Endothelial cell of umbilical vein (primary cell): ENCODE measurements at regions not wholly inside any gene's neighbourhood (a gene's known extent, or its start where the extent isn't known, plus 50 kb on each side); places are given as distances from the start of the nearest gene placed in this dataset.

ENCODE experiments used
- BruUV-seq: library from RNA; stranded (reverse); fragments of 400-500 nt; replicated peaks from 2 replicates; lab custom pipeline; 2021; lab: Mats Ljungman, UMichigan
- CTCF ChIA-PET: fragments of 300-600, 350-600 bp; sonication (Branson Sonifier 250); formaldehyde crosslinking; loops from one replicate; lab custom pipeline; 2021; ENCODE audit warnings: antibody characterized with exemption, inconsistent platforms; lab: Charles Lee
- POLR2A ChIA-PET: fragments of 300-600, 350-600 bp; sonication (Branson Sonifier 250); formaldehyde crosslinking; loops from one replicate; lab custom pipeline; 2021; ENCODE audit warnings: antibody characterized with exemption, inconsistent platforms; lab: Charles Lee
- DNase-seq: peaks from one replicate; pipeline ENCODE4 v3.0.0-alpha.2; 2011; ENCODE audit warnings: low read depth, low spot score
- FAIRE-seq: peaks from 2 replicates; lab custom pipeline; 2011; peaks lifted over from hg19 to GRCh38; lab: Jason Lieb, UNC
- H2AFZ ChIP-seq: 2 replicates; pipeline ENCODE4 v1.6.0; 2012; ENCODE audit warnings: low read depth, low read length, control low read depth, inconsistent platforms
- H3K27ac ChIP-seq: 2 replicates; pipeline ENCODE4 v1.5.1; 2011; ENCODE audit warnings: low read depth, mild to moderate bottlenecking, control low read depth, low read length, moderate library complexity; ENCODE audit not compliant: insufficient read depth
- H3K27me3 ChIP-seq, 2 experiments: 2 replicates each; pipeline versions ENCODE4 v1.6.0 to v1.6.1; 2011; ENCODE audit warnings: low read length in 2 of 2, mixed read lengths in 1 of 2; ENCODE audit not compliant: control insufficient read depth in 2 of 2, insufficient read depth in 2 of 2
- H3K36me3 ChIP-seq, 2 experiments: 2 replicates in 1 of 2; 3 replicates in 1 of 2; pipeline ENCODE4 v1.5.1; 2011; ENCODE audit warnings: low read length in 2 of 2, mild to moderate bottlenecking in 1 of 2, moderate library complexity in 1 of 2; ENCODE audit not compliant: control insufficient read depth in 2 of 2, insufficient read depth in 2 of 2; ENCODE audit errors: extremely low read depth in 1 of 2
- H3K4me1 ChIP-seq: 3 replicates; pipeline ENCODE4 v1.5.1; 2011; ENCODE audit warnings: mild to moderate bottlenecking, low read length; ENCODE audit not compliant: control insufficient read depth, insufficient read depth; ENCODE audit errors: extremely low read depth
- H3K4me2 ChIP-seq: 2 replicates; pipeline ENCODE4 v1.6.1; 2011; ENCODE audit warnings: low read length, control low read depth, mixed read lengths; ENCODE audit not compliant: insufficient read depth
- H3K4me3 ChIP-seq, 3 experiments: fragments of 200-600 bp in 1 of 3; sonication (generic), shearing (Covaris generic) in 1 of 3; replicated peaks in 1 of 3; 2 replicates each; pipeline ENCODE4 v1.5.1; 2011 to 2016; ENCODE audit warnings: control low read depth in 3 of 3, low read length in 3 of 3, mild to moderate bottlenecking in 2 of 3, inconsistent platforms in 1 of 3, low read depth in 1 of 3, moderate library complexity in 1 of 3; ENCODE audit not compliant: insufficient read depth in 1 of 3
- H3K79me2 ChIP-seq: 2 replicates; pipeline ENCODE4 v1.6.0; 2012; ENCODE audit warnings: low read length, inconsistent platforms; ENCODE audit not compliant: control insufficient read depth, insufficient read depth
- H3K9ac ChIP-seq: replicated peaks from 2 replicates; pipeline ENCODE3; 2011; ENCODE audit warnings: low read length, control low read depth; ENCODE audit not compliant: insufficient read depth; ENCODE audit errors: extremely low read depth
- H3K9me1 ChIP-seq: replicated peaks from 3 replicates; pipeline ENCODE4 v1.6.0; 2011; ENCODE audit warnings: mild to moderate bottlenecking, low read length; ENCODE audit not compliant: control insufficient read depth, insufficient read depth; ENCODE audit errors: extremely low read depth
- H3K9me3 ChIP-seq: replicated peaks from 2 replicates; pipeline ENCODE4 v1.5.1; 2012; ENCODE audit warnings: low read length, inconsistent platforms; ENCODE audit not compliant: control insufficient read depth, insufficient read depth
- H4K20me1 ChIP-seq: replicated peaks from 2 replicates; pipeline ENCODE3; 2011; ENCODE audit warnings: mild to moderate bottlenecking, low read length; ENCODE audit not compliant: control insufficient read depth, insufficient read depth; ENCODE audit errors: extremely low read depth
- EZH2 ChIP-seq: IDR thresholded peaks from 2 replicates; pipeline ENCODE4 v1.6.1; 2012; ENCODE audit warnings: borderline replicate concordance, low read depth, mild to moderate bottlenecking, moderate library complexity, low read length, inconsistent platforms; ENCODE audit not compliant: severe bottlenecking
- FOS ChIP-seq: IDR thresholded peaks from 2 replicates; pipeline ENCODE4 v1.6.1; 2011; ENCODE audit warnings: mild to moderate bottlenecking, low read length, moderate library complexity, borderline replicate concordance; ENCODE audit not compliant: insufficient read depth
- GATA2 ChIP-seq: IDR thresholded peaks from 2 replicates; pipeline ENCODE4 v1.7.0; 2011; ENCODE audit warnings: low read depth, mild to moderate bottlenecking, moderate library complexity, mixed read lengths, low read length; ENCODE audit not compliant: insufficient read length, insufficient read depth
- JUN ChIP-seq: IDR thresholded peaks from 2 replicates; pipeline ENCODE4 v1.6.1; 2011; ENCODE audit warnings: borderline replicate concordance, low read depth; ENCODE audit not compliant: insufficient read length, insufficient read depth
- MYC ChIP-seq: IDR thresholded peaks from one replicate; pipeline ENCODE4 v1.6.1; 2011; ENCODE audit warnings: mild to moderate bottlenecking, low read depth, low read length
- POLR2A ChIP-seq: IDR thresholded peaks from 2 replicates; pipeline ENCODE4 v1.6.1; 2012; ENCODE audit warnings: low read depth, mild to moderate bottlenecking, control low read depth, low read length
- POLR2AphosphoS5 ChIP-seq: IDR thresholded peaks from 2 replicates; pipeline ENCODE4 v1.6.1; 2012; ENCODE audit warnings: low read depth, mild to moderate bottlenecking, control low read depth, low read length, moderate library complexity; ENCODE audit not compliant: insufficient read depth
- dilution Hi-C: fragments of 300-500 bp; cut with MboI; formaldehyde crosslinking; loops from one replicate; pipeline ENCODE4 v1.15.0; 2019; ENCODE audit warnings: low sequenced_read_pairs; ENCODE audit not compliant: extremely low pct_ligation_motif_present
- intact Hi-C: fragments of 100-400 bp; cut with micrococcal nuclease; formaldehyde crosslinking; loops from one replicate; pipeline ENCODE4 v1.10.0; 2022
- TF ChIP-seq, protein P1 (sequence below): IDR thresholded peaks from 2 replicates; pipeline ENCODE4 v1.6.1; 2011; ENCODE audit not compliant: insufficient read depth, insufficient read length
- TF ChIP-seq, protein P2 (sequence below), 2 donors: IDR thresholded peaks; 1 replicate in 1 of 2; 2 replicates in 1 of 2; pipeline ENCODE4 v1.5.1; 2011; ENCODE audit warnings: low read length in 2 of 2, mild to moderate bottlenecking in 2 of 2, moderate library complexity in 2 of 2, control low read depth in 1 of 2, inconsistent platforms in 1 of 2, low read depth in 1 of 2; ENCODE audit not compliant: insufficient read depth in 1 of 2; ENCODE audit errors: extremely low read depth in 1 of 2

DNA sequence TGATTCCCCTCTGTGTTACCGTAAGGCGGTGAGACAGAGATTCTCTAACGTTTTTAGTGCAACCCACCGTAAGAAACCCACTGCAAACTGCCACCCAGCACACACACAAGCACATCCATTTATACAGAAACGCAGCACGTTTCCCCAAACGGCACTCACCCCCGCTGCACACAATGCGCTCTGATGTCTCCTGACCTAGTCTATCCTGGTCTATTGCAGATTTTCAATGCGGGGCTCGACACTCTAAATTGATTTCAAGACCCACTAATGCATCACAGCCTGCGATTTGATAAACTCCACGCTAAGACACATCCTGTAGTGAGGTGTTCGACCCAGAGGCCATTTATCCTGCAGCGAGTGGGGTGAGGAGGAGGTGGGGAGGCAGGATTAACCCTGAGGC lies 63.7 kb upstream of the SULF2 start:
- intact Hi-C loops, result loop anchor here (10.0 kb wide), 1 partner anchor 46 kb away; no protein-coding TSS in a partner anchor

More for the DNA sequence above, 63.7 kb upstream of the SULF2 start:
- ChIA-PET POLR2A (no interaction called here), CTCF (interaction anchor here (1.1 kb wide), 1 partner anchor 771 kb away, joined by 4 read pairs; no protein-coding TSS in a partner anchor)
- no peaks in the 10 kb centered on the region for H3K27me3 ChIP-seq
- DNase-seq, result no peak
- H3K4me1 ChIP-seq, result peaks cover 4% of the 10 kb centered on the region
- H3K79me2 ChIP-seq, result no peaks in the 10 kb centered on the region
- no peaks in the 10 kb centered on the region for H3K9me1 ChIP-seq
- no peaks in the 10 kb centered on the region for H4K20me1 ChIP-seq
- TF ChIP-seq MYC (no peak), POLR2A (no peak), POLR2AphosphoS5 (no peak), EZH2 (no peak), FOS (no peak), GATA2 (no peak), JUN (no peak)
- TF ChIP-seq, protein P1, sequence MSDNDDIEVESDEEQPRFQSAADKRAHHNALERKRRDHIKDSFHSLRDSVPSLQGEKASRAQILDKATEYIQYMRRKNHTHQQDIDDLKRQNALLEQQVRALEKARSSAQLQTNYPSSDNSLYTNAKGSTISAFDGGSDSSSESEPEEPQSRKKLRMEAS, result no peak
- TF ChIP-seq, protein P2, sequence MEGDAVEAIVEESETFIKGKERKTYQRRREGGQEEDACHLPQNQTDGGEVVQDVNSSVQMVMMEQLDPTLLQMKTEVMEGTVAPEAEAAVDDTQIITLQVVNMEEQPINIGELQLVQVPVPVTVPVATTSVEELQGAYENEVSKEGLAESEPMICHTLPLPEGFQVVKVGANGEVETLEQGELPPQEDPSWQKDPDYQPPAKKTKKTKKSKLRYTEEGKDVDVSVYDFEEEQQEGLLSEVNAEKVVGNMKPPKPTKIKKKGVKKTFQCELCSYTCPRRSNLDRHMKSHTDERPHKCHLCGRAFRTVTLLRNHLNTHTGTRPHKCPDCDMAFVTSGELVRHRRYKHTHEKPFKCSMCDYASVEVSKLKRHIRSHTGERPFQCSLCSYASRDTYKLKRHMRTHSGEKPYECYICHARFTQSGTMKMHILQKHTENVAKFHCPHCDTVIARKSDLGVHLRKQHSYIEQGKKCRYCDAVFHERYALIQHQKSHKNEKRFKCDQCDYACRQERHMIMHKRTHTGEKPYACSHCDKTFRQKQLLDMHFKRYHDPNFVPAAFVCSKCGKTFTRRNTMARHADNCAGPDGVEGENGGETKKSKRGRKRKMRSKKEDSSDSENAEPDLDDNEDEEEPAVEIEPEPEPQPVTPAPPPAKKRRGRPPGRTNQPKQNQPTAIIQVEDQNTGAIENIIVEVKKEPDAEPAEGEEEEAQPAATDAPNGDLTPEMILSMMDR (IDR thresholded peaks at IDR 0.05; ENCODE audit: extremely low read depth in 1 of 2, insufficient read depth in 1 of 2, low read depth in 1 of 2, low read length in 2 of 2), result no peak
- H3K9me3 ChIP-seq, result no peaks in the 10 kb centered on the region
- no peak overlapping the region for H3K27ac ChIP-seq
- no peak overlapping the region for H3K4me3 ChIP-seq
- no TSS peak for BruUV-seq
- H3K4me2 ChIP-seq, result no peak overlapping the region
- no peak for FAIRE-seq
- dilution Hi-C loops, result no loop called here
- H3K9ac ChIP-seq, result no peak overlapping the region
- no peak overlapping the region for H2AFZ ChIP-seq
- no peaks in the 10 kb centered on the region for H3K36me3 ChIP-seq
